HUES48 (cell line): ENCODE measurements at regions not wholly inside any gene's neighbourhood (a gene's known extent, or its start where the extent isn't known, plus 50 kb on each side); places are given as distances from the start of the nearest gene placed in this dataset.

Source experiments
- H3K27ac ChIP-seq: one replicate; pipeline ENCODE4 v1.7.0; 2013; ENCODE audit warnings: low read depth, low read length, inconsistent platforms
- H3K27me3 ChIP-seq: 2 replicates; pipeline ENCODE4 v1.6.1; 2013; ENCODE audit warnings: mild to moderate bottlenecking, low read length; ENCODE audit not compliant: control insufficient read depth, insufficient read depth
- H3K36me3 ChIP-seq: 2 replicates; pipeline ENCODE4 v1.6.1; 2013; ENCODE audit warnings: low read length; ENCODE audit not compliant: control insufficient read depth, insufficient read depth
- H3K4me1 ChIP-seq: 2 replicates; pipeline ENCODE4 v1.6.1; 2013; ENCODE audit warnings: mild to moderate bottlenecking, low read length; ENCODE audit not compliant: control insufficient read depth, insufficient read depth
- H3K4me3 ChIP-seq: 2 replicates; pipeline ENCODE4 v1.5.1; 2013; ENCODE audit warnings: mild to moderate bottlenecking, low read depth, low read length
- H3K9ac ChIP-seq: 2 replicates; pipeline ENCODE4 v1.6.1; 2013; ENCODE audit warnings: mild to moderate bottlenecking, low read depth, low read length, moderate library complexity
- H3K9me3 ChIP-seq: 2 replicates; pipeline ENCODE4 v1.6.1; 2013; ENCODE audit warnings: low read length; ENCODE audit not compliant: control insufficient read depth, insufficient read depth

GRCh38 chr5:142425286-142426065 lies 100.7 kb upstream of the SPRY4 start:
- Histone ChIP-seq H3K27ac (peak overlapping the region; percentile 90), H3K9ac (no peak overlapping the region), H3K4me1 (peaks cover 14% of the 10 kb centered on the region), H3K9me3 (no peaks in the 10 kb centered on the region), H3K27me3 (no peaks in the 10 kb centered on the region), H3K4me3 (no peak overlapping the region), H3K36me3 (no peaks in the 10 kb centered on the region)

- Histone ChIP-seq H3K4me3 (no peak overlapping the region), H3K27ac (no peak overlapping the region), H3K27me3 (no peaks in the 10 kb centered on the region), H3K9me3 (no peaks in the 10 kb centered on the region), H3K9ac (no peak overlapping the region), H3K4me1 (peaks cover 14% of the 10 kb centered on the region), H3K36me3 (no peaks in the 10 kb centered on the region)
Observed at GRCh38 chr5:142422429-142422828, 97.6 kb upstream of the SPRY4 start.

DNA sequence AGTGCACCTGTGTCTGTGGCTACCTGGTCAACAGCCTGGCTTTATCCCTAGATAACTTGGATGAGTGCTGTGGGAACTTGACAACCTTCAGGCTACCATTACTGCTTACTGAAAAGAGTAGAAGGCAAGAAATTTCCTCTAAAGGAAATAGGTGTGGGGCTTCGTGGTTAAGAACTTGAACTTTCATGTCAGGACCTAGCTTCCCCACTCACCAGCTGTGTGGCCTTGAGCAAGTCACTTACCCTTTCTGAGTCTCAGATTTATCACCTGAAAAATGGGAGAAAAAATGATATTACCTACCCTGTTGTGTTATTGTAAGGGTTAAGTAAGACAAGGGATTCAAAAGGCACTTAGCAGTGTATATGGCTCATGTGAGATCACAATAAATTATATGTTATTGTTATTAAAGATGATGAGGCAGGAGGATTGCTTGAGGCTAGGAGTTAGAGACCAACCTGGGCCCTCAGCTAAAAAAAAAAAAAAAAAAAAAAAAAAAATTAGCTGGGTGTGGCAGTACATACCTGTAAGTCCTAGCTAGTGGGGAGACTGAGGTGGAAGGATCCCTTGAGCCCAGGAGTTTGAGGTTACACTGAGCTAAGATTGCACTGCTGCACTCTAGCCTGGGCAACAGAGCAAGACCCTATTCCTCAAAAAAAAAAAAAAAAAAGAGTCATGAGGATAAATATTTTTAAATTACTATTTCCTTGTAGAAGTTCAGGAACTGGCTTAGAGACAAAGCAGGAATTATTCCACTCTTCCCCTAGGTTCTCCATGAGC lies 97.0 kb upstream of the SPRY4 start:
- H3K27ac ChIP-seq, result no peak overlapping the region

DNA sequence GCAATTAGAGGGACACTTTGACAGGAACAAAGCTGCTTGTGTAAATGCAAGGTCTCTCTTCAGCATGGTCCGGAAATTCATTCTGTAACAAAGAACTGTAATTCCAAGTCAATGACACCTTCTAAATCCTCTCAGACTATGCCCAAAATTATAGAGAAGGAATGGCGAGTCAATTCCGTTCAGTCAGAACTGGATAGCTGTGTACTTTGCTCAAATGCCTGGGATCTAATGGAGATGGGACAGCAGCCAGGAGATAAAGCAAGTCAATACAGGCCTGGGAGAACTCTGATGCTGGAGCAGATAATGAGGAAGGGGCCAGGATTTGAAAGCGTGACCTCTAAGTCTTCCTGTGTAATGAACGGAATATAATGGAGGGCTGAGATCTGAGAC lies 96.4 kb upstream of the SPRY4 start:
- no peak overlapping the region for H3K27ac ChIP-seq
- H3K4me1 ChIP-seq, result peaks cover 3% of the 10 kb centered on the region
- H3K27me3 ChIP-seq, result no peaks in the 10 kb centered on the region
- H3K36me3 ChIP-seq, result no peaks in the 10 kb centered on the region
- H3K4me3 ChIP-seq, result no peak overlapping the region
- H3K9me3 ChIP-seq, result no peaks in the 10 kb centered on the region
- H3K9ac ChIP-seq, result no peak overlapping the region

More for the DNA sequence above, 97.0 kb upstream of the SPRY4 start:
- H3K4me1 ChIP-seq, result peaks cover 9% of the 10 kb centered on the region
- H3K4me3 ChIP-seq, result no peak overlapping the region
- no peaks in the 10 kb centered on the region for H3K9me3 ChIP-seq
- H3K27me3 ChIP-seq, result no peaks in the 10 kb centered on the region
- no peak overlapping the region for H3K9ac ChIP-seq
- no peaks in the 10 kb centered on the region for H3K36me3 ChIP-seq

DNA sequence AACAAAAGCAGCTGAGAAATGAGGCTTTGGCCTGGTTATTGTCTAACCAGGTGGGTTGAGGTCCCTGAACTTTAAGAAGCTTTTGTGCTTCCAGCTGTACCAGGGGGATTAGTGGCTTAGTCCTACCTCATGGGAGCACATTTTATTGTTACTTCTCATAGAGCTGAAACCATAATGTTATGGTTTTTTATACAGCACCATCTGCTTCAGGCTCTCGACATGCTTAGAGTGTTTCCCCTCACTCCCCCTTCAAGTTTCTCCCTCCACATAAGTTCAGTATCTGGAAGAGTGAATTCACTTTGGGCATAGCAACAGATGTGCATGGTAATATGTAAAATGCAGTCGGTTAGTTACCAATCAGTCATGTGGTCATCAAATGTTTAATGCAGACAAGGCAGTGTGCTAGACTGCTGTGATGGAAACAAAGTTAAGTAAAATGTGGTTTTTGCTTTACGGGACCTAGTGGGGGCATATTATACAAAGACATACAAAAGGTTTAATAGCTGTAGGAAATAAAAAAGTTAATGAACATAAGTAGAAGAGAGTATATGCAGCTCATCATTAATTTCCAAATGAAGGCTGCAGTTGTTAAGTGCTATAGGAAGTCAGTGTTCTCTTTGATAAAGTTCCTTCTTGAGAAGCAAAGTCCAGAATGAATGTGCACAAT lies 95.9 kb upstream of the SPRY4 start:
- Histone ChIP-seq H3K9me3 (no peaks in the 10 kb centered on the region), H3K4me3 (no peak overlapping the region), H3K27me3 (no peaks in the 10 kb centered on the region), H3K9ac (no peak overlapping the region), H3K36me3 (no peaks in the 10 kb centered on the region), H3K27ac (peak overlapping the region; percentile 22), H3K4me1 (no peaks in the 10 kb centered on the region)

- no peaks in the 10 kb centered on the region for H3K9me3 ChIP-seq
- no peak overlapping the region for H3K9ac ChIP-seq
- H3K27me3 ChIP-seq, result no peaks in the 10 kb centered on the region
- H3K27ac ChIP-seq, result no peak overlapping the region
- no peaks in the 10 kb centered on the region for H3K36me3 ChIP-seq
- H3K4me3 ChIP-seq, result no peak overlapping the region
- H3K4me1 ChIP-seq, result no peaks in the 10 kb centered on the region
Observed at GRCh38 chr5:142412581-142412980, 87.8 kb upstream of the SPRY4 start.

GRCh38 chr5:142411656-142412425 lies 87.0 kb upstream of the SPRY4 start:
- Histone ChIP-seq H3K9ac (no peak overlapping the region), H3K36me3 (no peaks in the 10 kb centered on the region), H3K27me3 (no peaks in the 10 kb centered on the region), H3K4me3 (no peak overlapping the region), H3K9me3 (no peaks in the 10 kb centered on the region), H3K4me1 (no peaks in the 10 kb centered on the region), H3K27ac (no peak overlapping the region)

- H3K36me3 ChIP-seq, result no peaks in the 10 kb centered on the region
- no peak overlapping the region for H3K9ac ChIP-seq
- H3K27ac ChIP-seq, result no peak overlapping the region
- no peaks in the 10 kb centered on the region for H3K4me1 ChIP-seq
- no peaks in the 10 kb centered on the region for H3K9me3 ChIP-seq
- no peaks in the 10 kb centered on the region for H3K27me3 ChIP-seq
- no peak overlapping the region for H3K4me3 ChIP-seq
Observed at GRCh38 chr5:142411103-142411502, 86.3 kb upstream of the SPRY4 start.

GRCh38 chr5:142408981-142409481 lies 84.2 kb upstream of the SPRY4 start:
- Histone ChIP-seq H3K27ac (no peak overlapping the region), H3K4me1 (peaks cover 5% of the 10 kb centered on the region), H3K9me3 (no peaks in the 10 kb centered on the region)

GRCh38 chr5:142408536-142408935 lies 83.7 kb upstream of the SPRY4 start:
- Histone ChIP-seq H3K4me3 (no peak overlapping the region), H3K27me3 (no peaks in the 10 kb centered on the region), H3K9ac (no peak overlapping the region), H3K9me3 (no peaks in the 10 kb centered on the region), H3K27ac (no peak overlapping the region), H3K36me3 (no peaks in the 10 kb centered on the region), H3K4me1 (peaks cover 10% of the 10 kb centered on the region)

More at GRCh38 chr5:142408981-142409481, 84.2 kb upstream of the SPRY4 start:
- no peak overlapping the region for H3K9ac ChIP-seq
- no peaks in the 10 kb centered on the region for H3K36me3 ChIP-seq
- no peak overlapping the region for H3K4me3 ChIP-seq
- no peaks in the 10 kb centered on the region for H3K27me3 ChIP-seq
